HEK293T (cell line): ENCODE measurements at regions not wholly inside any gene's neighbourhood (a gene's known extent, or its start where the extent isn't known, plus 50 kb on each side); places are given as distances from the start of the nearest gene placed in this dataset.

ENCODE experiments used
- CTBP1 ChIP-seq: fragments of 450-650 bp; IDR thresholded peaks from 2 replicates; pipeline ENCODE4 v1.6.1; 2016; ENCODE audit warnings: borderline replicate concordance
- L3MBTL2 ChIP-seq: fragments of 450-650 bp; conservative IDR thresholded peaks from 2 replicates; pipeline ENCODE4 v1.6.1; 2016; ENCODE audit warnings: mild to moderate bottlenecking
- TF ChIP-seq, protein P1 (sequence below): fragments of 450-650 bp; IDR thresholded peaks from 2 replicates; pipeline ENCODE4 v1.6.1; 2016

DNA sequence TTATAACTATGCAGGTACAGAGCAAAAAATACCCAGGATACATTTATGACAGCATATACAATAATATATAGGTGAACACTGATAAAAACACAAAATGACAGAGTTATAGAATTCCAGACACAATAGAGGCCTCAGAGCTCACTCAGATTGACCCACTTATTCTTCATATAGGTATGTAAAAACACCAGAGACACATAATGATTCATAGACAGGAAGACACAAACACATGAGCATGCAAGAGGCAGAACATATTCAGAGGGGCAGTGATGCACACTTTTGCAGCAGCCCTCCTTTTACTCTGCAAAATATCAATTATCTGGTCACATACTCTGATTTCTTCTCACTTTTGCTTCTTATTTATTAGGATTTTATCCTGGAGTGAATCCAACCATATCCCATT is 633.3 kb upstream of the ACVR2A start:
- TF ChIP-seq CTBP1 (no peak), L3MBTL2 (no peak)
- TF ChIP-seq, protein P1, sequence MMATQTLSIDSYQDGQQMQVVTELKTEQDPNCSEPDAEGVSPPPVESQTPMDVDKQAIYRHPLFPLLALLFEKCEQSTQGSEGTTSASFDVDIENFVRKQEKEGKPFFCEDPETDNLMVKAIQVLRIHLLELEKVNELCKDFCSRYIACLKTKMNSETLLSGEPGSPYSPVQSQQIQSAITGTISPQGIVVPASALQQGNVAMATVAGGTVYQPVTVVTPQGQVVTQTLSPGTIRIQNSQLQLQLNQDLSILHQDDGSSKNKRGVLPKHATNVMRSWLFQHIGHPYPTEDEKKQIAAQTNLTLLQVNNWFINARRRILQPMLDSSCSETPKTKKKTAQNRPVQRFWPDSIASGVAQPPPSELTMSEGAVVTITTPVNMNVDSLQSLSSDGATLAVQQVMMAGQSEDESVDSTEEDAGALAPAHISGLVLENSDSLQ = no peak
